ENCODE measurements at regions not wholly inside any gene's neighbourhood (a gene's known extent, or its start where the extent isn't known, plus 50 kb on each side); places are given as distances from the start of the nearest gene placed in this dataset.
"Not testable (repeated sequence)": the region's sequence is repeated elsewhere in the genome, so short reads cannot be mapped to it uniquely, and the experiment has no call there.

DNA sequence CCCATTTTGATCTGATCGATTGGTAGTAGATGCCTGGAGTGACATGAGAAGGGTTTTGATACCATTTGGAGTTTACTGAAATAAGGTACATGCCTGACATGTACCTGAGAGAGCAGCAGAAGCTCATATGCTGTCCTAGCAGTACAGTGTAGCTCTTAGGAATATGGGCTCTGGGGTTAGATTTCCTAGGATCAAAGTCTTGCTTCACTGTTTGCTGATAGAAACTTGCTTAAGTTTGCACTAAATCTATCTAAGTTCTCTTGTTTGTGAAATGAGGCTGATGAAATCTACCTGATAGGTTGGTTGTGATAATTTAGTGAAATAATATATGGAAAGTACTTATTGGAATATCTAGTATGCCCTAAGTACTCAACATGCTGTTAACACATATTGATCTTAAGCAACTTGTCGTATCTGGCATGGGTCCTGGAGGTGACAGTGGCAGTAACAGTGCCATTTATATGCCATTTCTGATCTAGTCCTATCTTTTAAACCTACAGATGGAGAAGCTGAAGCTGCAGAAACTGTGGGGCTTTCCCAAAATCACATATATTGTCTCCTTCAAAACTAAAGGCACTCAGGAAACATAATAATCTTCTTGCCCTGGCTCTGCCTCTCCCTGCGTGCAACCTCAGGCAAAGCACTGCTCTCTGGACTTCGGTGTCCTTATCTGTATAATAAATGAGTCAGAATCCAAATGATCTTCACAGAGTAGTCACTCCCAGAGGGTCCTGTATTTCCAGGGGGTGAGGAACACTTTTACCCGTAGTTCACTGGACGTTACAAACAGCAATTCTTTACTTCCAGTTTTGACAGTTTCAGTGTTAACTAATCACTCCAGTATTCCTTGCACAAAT is 223.6 kb upstream of the SETMAR start:
- peak overlapping the region in 1 of 2 donors; percentile 12 for H3K9ac ChIP-seq (ENCODE audit: low read depth in 1 of 2, low read length in 2 of 2)
- no peaks in the 10 kb centered on the region for H3K9me3 ChIP-seq (ENCODE audit: control insufficient read depth in 1 of 2, low read length in 2 of 2)
- no peak overlapping the region for H3K27ac ChIP-seq (ENCODE audit: low read depth, low read length)
- H3K27me3 ChIP-seq (ENCODE audit: control insufficient read depth in 1 of 2, insufficient read depth in 2 of 2, low read length in 2 of 2): no peaks in the 10 kb centered on the region
- no peaks in the 10 kb centered on the region for H3K36me3 ChIP-seq (ENCODE audit: control insufficient read depth in 1 of 2, insufficient read depth in 2 of 2, low read length in 2 of 2)
- H3K4me1 ChIP-seq (ENCODE audit: control insufficient read depth in 1 of 2, insufficient read depth in 2 of 2, low read length in 2 of 2): peaks cover 13 to 15% of the 10 kb centered on the region in 2 donors
- peak overlapping the region; percentile 38 to 48 for H3K4me3 ChIP-seq (ENCODE audit: low read depth in 1 of 2, low read length in 2 of 2)

GRCh38 chr3:4083225-4084015 is 219.7 kb upstream of the SETMAR start:
- no peak overlapping the region for H3K27ac ChIP-seq (ENCODE audit: low read depth, low read length)
- H3K27me3 ChIP-seq (ENCODE audit: control insufficient read depth in 1 of 2, insufficient read depth in 2 of 2, low read length in 2 of 2): no peaks in the 10 kb centered on the region

DNA sequence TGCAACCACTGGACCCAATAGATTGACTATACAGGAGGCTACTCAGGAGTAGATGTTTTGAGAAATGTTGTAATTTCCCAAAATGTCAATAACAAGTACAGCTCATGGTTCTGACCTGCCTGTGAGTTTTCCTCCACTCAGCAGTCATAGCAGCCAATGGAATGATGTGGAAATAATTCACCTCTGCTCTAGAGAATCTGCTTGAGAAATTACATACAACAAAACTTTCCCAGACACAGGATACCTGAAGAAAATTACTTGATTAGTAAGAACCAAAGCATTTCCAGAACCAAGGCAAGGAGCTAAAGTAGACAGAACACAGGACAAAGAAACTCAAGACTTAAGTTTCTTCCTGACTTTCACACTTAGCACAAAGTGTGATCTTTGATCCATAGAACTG is 218.9 kb upstream of the SETMAR start:
- H3K9me3 ChIP-seq (ENCODE audit: control insufficient read depth in 1 of 2, low read length in 2 of 2): no peaks in the 10 kb centered on the region
- peaks cover 8 to 9% of the 10 kb centered on the region in 2 donors for H3K4me1 ChIP-seq (ENCODE audit: control insufficient read depth in 1 of 2, insufficient read depth in 2 of 2, low read length in 2 of 2)
- H3K27ac ChIP-seq (ENCODE audit: low read depth, low read length): no peak overlapping the region
- H3K4me3 ChIP-seq (ENCODE audit: low read depth in 1 of 2, low read length in 2 of 2): no peak overlapping the region
- no peaks in the 10 kb centered on the region for H3K36me3 ChIP-seq (ENCODE audit: control insufficient read depth in 1 of 2, insufficient read depth in 2 of 2, low read length in 2 of 2)
- no peak overlapping the region for H3K9ac ChIP-seq (ENCODE audit: low read depth in 1 of 2, low read length in 2 of 2)
- H3K27me3 ChIP-seq (ENCODE audit: control insufficient read depth in 1 of 2, insufficient read depth in 2 of 2, low read length in 2 of 2): no peaks in the 10 kb centered on the region

More at GRCh38 chr3:4083225-4084015, 219.7 kb upstream of the SETMAR start:
- no peak overlapping the region for H3K4me3 ChIP-seq (ENCODE audit: low read depth in 1 of 2, low read length in 2 of 2)
- peaks cover 13 to 15% of the 10 kb centered on the region in 2 donors for H3K4me1 ChIP-seq (ENCODE audit: control insufficient read depth in 1 of 2, insufficient read depth in 2 of 2, low read length in 2 of 2)
- H3K9ac ChIP-seq (ENCODE audit: low read depth in 1 of 2, low read length in 2 of 2): no peak overlapping the region
- no peaks in the 10 kb centered on the region for H3K36me3 ChIP-seq (ENCODE audit: control insufficient read depth in 1 of 2, insufficient read depth in 2 of 2, low read length in 2 of 2)
- H3K9me3 ChIP-seq (ENCODE audit: control insufficient read depth in 1 of 2, low read length in 2 of 2): no peaks in the 10 kb centered on the region

DNA sequence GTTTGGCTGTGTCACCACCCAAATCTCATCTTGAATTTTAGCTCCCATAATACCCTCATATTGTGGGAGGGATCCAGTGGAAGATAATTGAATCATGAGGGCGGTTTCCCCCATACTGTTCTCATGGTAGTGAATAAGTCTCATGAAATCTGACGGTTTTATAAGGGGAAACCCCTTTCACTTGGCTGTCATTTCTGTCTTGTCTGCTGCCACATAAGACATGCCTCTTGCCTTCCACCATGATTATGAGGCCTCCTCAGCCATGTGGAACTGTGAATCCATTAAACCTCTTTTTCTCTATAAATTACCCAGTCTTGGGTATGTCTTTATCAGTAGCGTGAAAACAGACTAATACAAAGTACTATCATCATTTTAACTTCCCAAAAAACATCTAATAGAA is 216.5 kb upstream of the SETMAR start:
- not testable (repeated sequence) for H3K36me3 ChIP-seq (ENCODE audit: control insufficient read depth in 1 of 2, insufficient read depth in 2 of 2, low read length in 2 of 2); H3K4me3 ChIP-seq (ENCODE audit: low read depth in 1 of 2, low read length in 2 of 2); H3K9me3 ChIP-seq (ENCODE audit: control insufficient read depth in 1 of 2, low read length in 2 of 2); H3K27me3 ChIP-seq (ENCODE audit: control insufficient read depth in 1 of 2, insufficient read depth in 2 of 2, low read length in 2 of 2); H3K27ac ChIP-seq (ENCODE audit: low read depth, low read length); H3K4me1 ChIP-seq (ENCODE audit: control insufficient read depth in 1 of 2, insufficient read depth in 2 of 2, low read length in 2 of 2); H3K9ac ChIP-seq (ENCODE audit: low read depth in 1 of 2, low read length in 2 of 2)

DNA sequence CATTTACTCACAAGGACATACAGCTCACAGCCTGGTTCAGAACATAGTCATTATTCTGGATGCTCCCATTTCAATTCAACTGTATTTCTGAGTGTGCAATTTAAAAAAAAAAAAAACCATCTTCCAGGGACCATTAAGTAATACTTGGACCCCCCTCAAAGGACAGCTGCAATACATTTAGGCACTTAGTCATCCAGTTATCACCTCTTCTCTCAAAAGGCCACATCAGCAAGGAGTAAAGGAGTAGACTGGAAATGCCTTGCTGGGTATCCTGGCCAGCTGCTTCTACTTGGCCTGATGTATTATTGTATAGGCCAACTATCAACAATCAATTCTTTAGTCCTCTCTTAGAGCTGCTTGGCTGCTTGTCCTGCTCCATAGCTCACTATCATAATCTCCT is 211.4 kb upstream of the SETMAR start:
- no peaks in the 10 kb centered on the region for H3K36me3 ChIP-seq (ENCODE audit: control insufficient read depth in 1 of 2, insufficient read depth in 2 of 2, low read length in 2 of 2)
- no peaks in the 10 kb centered on the region for H3K27me3 ChIP-seq (ENCODE audit: control insufficient read depth in 1 of 2, insufficient read depth in 2 of 2, low read length in 2 of 2)
- no peaks in the 10 kb centered on the region for H3K9me3 ChIP-seq (ENCODE audit: control insufficient read depth in 1 of 2, low read length in 2 of 2)

GRCh38 chr3:4097801-4098200 is 205.4 kb upstream of the SETMAR start:
- no peaks in the 10 kb centered on the region for H3K27me3 ChIP-seq (ENCODE audit: control insufficient read depth in 1 of 2, insufficient read depth in 2 of 2, low read length in 2 of 2)
- H3K4me3 ChIP-seq (ENCODE audit: low read depth in 1 of 2, low read length in 2 of 2): no peak overlapping the region

More for the DNA sequence above, 211.4 kb upstream of the SETMAR start:
- H3K4me3 ChIP-seq (ENCODE audit: low read depth in 1 of 2, low read length in 2 of 2): no peak overlapping the region
- no peak overlapping the region for H3K27ac ChIP-seq (ENCODE audit: low read depth, low read length)
- no peak overlapping the region for H3K9ac ChIP-seq (ENCODE audit: low read depth in 1 of 2, low read length in 2 of 2)
- no peaks in the 10 kb centered on the region for H3K4me1 ChIP-seq (ENCODE audit: control insufficient read depth in 1 of 2, insufficient read depth in 2 of 2, low read length in 2 of 2)

DNA sequence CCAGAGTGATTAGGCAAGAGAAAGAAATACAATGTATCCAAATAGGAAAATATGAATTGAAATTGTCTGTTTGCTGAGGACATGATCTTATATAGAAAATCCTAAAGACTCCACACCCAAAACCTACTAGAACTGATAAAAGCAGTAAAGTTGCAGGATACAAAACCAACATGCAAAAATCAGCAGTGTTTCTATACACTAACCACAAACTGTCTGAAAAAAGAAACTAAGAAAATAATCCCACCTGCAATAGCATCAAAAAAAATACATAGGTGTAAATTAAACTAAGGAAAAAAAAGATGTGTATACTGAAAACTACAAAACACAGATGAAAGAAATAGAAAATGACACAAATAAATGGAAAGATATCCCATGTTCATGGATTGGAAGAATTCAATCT is 203.6 kb upstream of the SETMAR start:
- H3K4me1 ChIP-seq (ENCODE audit: control insufficient read depth in 1 of 2, insufficient read depth in 2 of 2, low read length in 2 of 2): no peaks in the 10 kb centered on the region
- no peak overlapping the region for H3K27ac ChIP-seq (ENCODE audit: low read depth, low read length)
- peaks cover 0 to 3% of the 10 kb centered on the region in 2 donors for H3K9me3 ChIP-seq (ENCODE audit: control insufficient read depth in 1 of 2, low read length in 2 of 2)
- no peak overlapping the region for H3K4me3 ChIP-seq (ENCODE audit: low read depth in 1 of 2, low read length in 2 of 2)
- no peaks in the 10 kb centered on the region for H3K27me3 ChIP-seq (ENCODE audit: control insufficient read depth in 1 of 2, insufficient read depth in 2 of 2, low read length in 2 of 2)
- no peaks in the 10 kb centered on the region for H3K36me3 ChIP-seq (ENCODE audit: control insufficient read depth in 1 of 2, insufficient read depth in 2 of 2, low read length in 2 of 2)
- H3K9ac ChIP-seq (ENCODE audit: low read depth in 1 of 2, low read length in 2 of 2): no peak overlapping the region

More at GRCh38 chr3:4097801-4098200, 205.4 kb upstream of the SETMAR start:
- Histone ChIP-seq H3K9me3 (ENCODE audit: control insufficient read depth in 1 of 2, low read length in 2 of 2) (peaks cover 0 to 3% of the 10 kb centered on the region in 2 donors), H3K4me1 (ENCODE audit: control insufficient read depth in 1 of 2, insufficient read depth in 2 of 2, low read length in 2 of 2) (no peaks in the 10 kb centered on the region), H3K9ac (ENCODE audit: low read depth in 1 of 2, low read length in 2 of 2) (no peak overlapping the region), H3K36me3 (ENCODE audit: control insufficient read depth in 1 of 2, insufficient read depth in 2 of 2, low read length in 2 of 2) (no peaks in the 10 kb centered on the region), H3K27ac (ENCODE audit: low read depth, low read length) (no peak overlapping the region)

DNA sequence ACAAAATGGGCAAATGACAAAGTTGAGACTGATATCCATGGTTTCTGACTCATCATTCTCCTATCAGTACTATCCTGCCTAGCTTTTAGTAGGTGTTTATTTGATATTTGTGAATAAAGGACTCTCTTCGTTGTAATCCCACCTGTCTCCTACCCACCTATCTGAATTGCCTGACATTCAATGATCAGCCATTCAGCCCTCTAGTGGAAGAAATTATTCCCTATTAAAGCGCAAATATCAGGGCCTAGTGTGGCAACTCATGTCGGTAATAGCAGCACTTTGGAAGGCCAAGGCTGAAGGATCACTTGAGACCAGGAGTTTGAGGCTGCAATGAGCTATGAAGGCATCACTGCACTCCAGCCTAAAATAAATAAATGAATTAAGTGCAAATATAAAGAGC is 195.7 kb upstream of the SETMAR start:
- H3K9ac ChIP-seq (ENCODE audit: low read depth in 1 of 2, low read length in 2 of 2): no peak overlapping the region
- no peaks in the 10 kb centered on the region for H3K9me3 ChIP-seq (ENCODE audit: control insufficient read depth in 1 of 2, low read length in 2 of 2)
- no peak overlapping the region for H3K4me3 ChIP-seq (ENCODE audit: low read depth in 1 of 2, low read length in 2 of 2)
- no peak overlapping the region for H3K27ac ChIP-seq (ENCODE audit: low read depth, low read length)
- no peaks in the 10 kb centered on the region for H3K27me3 ChIP-seq (ENCODE audit: control insufficient read depth in 1 of 2, insufficient read depth in 2 of 2, low read length in 2 of 2)
- no peaks in the 10 kb centered on the region for H3K4me1 ChIP-seq (ENCODE audit: control insufficient read depth in 1 of 2, insufficient read depth in 2 of 2, low read length in 2 of 2)
- H3K36me3 ChIP-seq (ENCODE audit: control insufficient read depth in 1 of 2, insufficient read depth in 2 of 2, low read length in 2 of 2): no peaks in the 10 kb centered on the region

- H3K27me3 ChIP-seq (ENCODE audit: control insufficient read depth in 1 of 2, insufficient read depth in 2 of 2, low read length in 2 of 2): no peaks in the 10 kb centered on the region
- H3K9me3 ChIP-seq (ENCODE audit: control insufficient read depth in 1 of 2, low read length in 2 of 2): no peaks in the 10 kb centered on the region
- H3K36me3 ChIP-seq (ENCODE audit: control insufficient read depth in 1 of 2, insufficient read depth in 2 of 2, low read length in 2 of 2): no peaks in the 10 kb centered on the region
- no peak overlapping the region for H3K27ac ChIP-seq (ENCODE audit: low read depth, low read length)
- no peak overlapping the region for H3K4me3 ChIP-seq (ENCODE audit: low read depth in 1 of 2, low read length in 2 of 2)
- H3K9ac ChIP-seq (ENCODE audit: low read depth in 1 of 2, low read length in 2 of 2): no peak overlapping the region
- H3K4me1 ChIP-seq (ENCODE audit: control insufficient read depth in 1 of 2, insufficient read depth in 2 of 2, low read length in 2 of 2): no peaks in the 10 kb centered on the region
Measured at GRCh38 chr3:4113811-4114522, 189.2 kb upstream of the SETMAR start.

- Histone ChIP-seq H3K27ac (ENCODE audit: low read depth, low read length) (no peak overlapping the region), H3K9ac (ENCODE audit: low read depth in 1 of 2, low read length in 2 of 2) (no peak overlapping the region), H3K27me3 (ENCODE audit: control insufficient read depth in 1 of 2, insufficient read depth in 2 of 2, low read length in 2 of 2) (no peaks in the 10 kb centered on the region), H3K36me3 (ENCODE audit: control insufficient read depth in 1 of 2, insufficient read depth in 2 of 2, low read length in 2 of 2) (no peaks in the 10 kb centered on the region), H3K9me3 (ENCODE audit: control insufficient read depth in 1 of 2, low read length in 2 of 2) (no peaks in the 10 kb centered on the region), H3K4me3 (ENCODE audit: low read depth in 1 of 2, low read length in 2 of 2) (no peak overlapping the region), H3K4me1 (ENCODE audit: control insufficient read depth in 1 of 2, insufficient read depth in 2 of 2, low read length in 2 of 2) (no peaks in the 10 kb centered on the region)
Measured at GRCh38 chr3:4119119-4119518, 184.1 kb upstream of the SETMAR start.

Data from duodenal mucosa (tissue), 2 donors.